ENCODE measurements at regions not wholly inside any gene's neighbourhood (a gene's known extent, or its start where the extent isn't known, plus 50 kb on each side); places are given as distances from the start of the nearest gene placed in this dataset.

GRCh38 chr13:112140366-112140765 is 73.4 kb downstream of the SOX1 start:
- intact Hi-C loops (cut with micrococcal nuclease; ENCODE audit: unreplicated experiment) = no loop called here
- no TSS peak for BruUV-seq (replicated peaks)
- POLR2A ChIA-PET (ENCODE audit: unreplicated experiment) = no interaction called here

GRCh38 chr13:112141643-112142400 is 74.9 kb downstream of the SOX1 start:
- Histone ChIP-seq H3F3A (ENCODE audit: insufficient read depth, low read depth) (no peaks in the 10 kb centered on the region), H3K27me3 (ENCODE audit: insufficient read depth, low read depth) (peaks cover 88% of the 10 kb centered on the region), H3K79me2 (ENCODE audit: low read depth) (no peaks in the 10 kb centered on the region), H3K4me1 (replicated peaks; ENCODE audit: insufficient read depth) (no peaks in the 10 kb centered on the region), H4K20me1 (ENCODE audit: insufficient read depth) (0 out of 2 replicates have a peak, but pooled peaks cover 7% of the 10 kb centered on the region), H3K4me2 (no peak overlapping the region), H3K4me3 (no peak overlapping the region), H3K9me3 (ENCODE audit: insufficient read depth, low read depth) (no peaks in the 10 kb centered on the region), H3K9me2 (ENCODE audit: insufficient read depth) (no peaks in the 10 kb centered on the region), H2AFZ (no peak overlapping the region), H3K27ac (no peak overlapping the region), H3K36me3 (ENCODE audit: low read depth) (no peaks in the 10 kb centered on the region)
- no peak for TF ChIP-seq CTCF (conservative IDR thresholded peaks at IDR 0.05)
- TF ChIP-seq EZH2 (IDR thresholded peaks at IDR 0.05; ENCODE audit: low read depth) = no peak
- ChIA-PET POLR2A (ENCODE audit: unreplicated experiment) (no interaction called here), CTCF (no interaction called here)
- DNase-seq = peak in 1 of 2 experiments; percentile 13
- BruUV-seq (replicated peaks) = no TSS peak
- intact Hi-C loops (cut with micrococcal nuclease; ENCODE audit: unreplicated experiment) = no loop called here

More at GRCh38 chr13:112140366-112140765, 73.4 kb downstream of the SOX1 start:
- Histone ChIP-seq H3K9me2 (ENCODE audit: insufficient read depth) (no peaks in the 10 kb centered on the region), H3K36me3 (ENCODE audit: low read depth) (no peaks in the 10 kb centered on the region), H3K27me3 (ENCODE audit: insufficient read depth, low read depth) (peaks cover 91% of the 10 kb centered on the region), H3K79me2 (ENCODE audit: low read depth) (no peaks in the 10 kb centered on the region), H4K20me1 (ENCODE audit: insufficient read depth) (0 out of 2 replicates have a peak, but pooled peaks cover 7% of the 10 kb centered on the region), H2AFZ (no peak overlapping the region), H3K4me2 (no peak overlapping the region), H3K9me3 (ENCODE audit: insufficient read depth, low read depth) (no peaks in the 10 kb centered on the region), H3K4me1 (replicated peaks; ENCODE audit: insufficient read depth) (no peaks in the 10 kb centered on the region), H3K27ac (no peak overlapping the region), H3F3A (ENCODE audit: insufficient read depth, low read depth) (no peaks in the 10 kb centered on the region), H3K4me3 (no peak overlapping the region)
- TF ChIP-seq EZH2 (IDR thresholded peaks at IDR 0.05; ENCODE audit: low read depth) = no peak
- peak in 1 of 2 experiments; percentile 21 for DNase-seq
- CTCF ChIA-PET = no interaction called here

GRCh38 chr13:112142401-112142930 is 75.5 kb downstream of the SOX1 start:
- no peaks in the 10 kb centered on the region for H3F3A ChIP-seq (ENCODE audit: insufficient read depth, low read depth)
- intact Hi-C loops (cut with micrococcal nuclease; ENCODE audit: unreplicated experiment) = no loop called here
- H3K27me3 ChIP-seq (ENCODE audit: insufficient read depth, low read depth) = peaks cover 82% of the 10 kb centered on the region
- ChIA-PET CTCF (no interaction called here), POLR2A (ENCODE audit: unreplicated experiment) (no interaction called here)
- H2AFZ ChIP-seq = no peak overlapping the region
- H3K36me3 ChIP-seq (ENCODE audit: low read depth) = no peaks in the 10 kb centered on the region
- TF ChIP-seq EZH2 (IDR thresholded peaks at IDR 0.05; ENCODE audit: low read depth) (no peak), CTCF (conservative IDR thresholded peaks at IDR 0.05) (no peak)
- no peaks in the 10 kb centered on the region for H3K4me1 ChIP-seq (replicated peaks; ENCODE audit: insufficient read depth)
- 0 out of 2 replicates have a peak, but pooled peaks cover 7% of the 10 kb centered on the region for H4K20me1 ChIP-seq (ENCODE audit: insufficient read depth)
- no peaks in the 10 kb centered on the region for H3K9me3 ChIP-seq (ENCODE audit: insufficient read depth, low read depth)
- H3K79me2 ChIP-seq (ENCODE audit: low read depth) = no peaks in the 10 kb centered on the region
- H3K4me2 ChIP-seq = no peak overlapping the region
- no peak overlapping the region for H3K27ac ChIP-seq
- H3K4me3 ChIP-seq = no peak overlapping the region
- no peaks in the 10 kb centered on the region for H3K9me2 ChIP-seq (ENCODE audit: insufficient read depth)
- BruUV-seq (replicated peaks) = no TSS peak
- DNase-seq = peak in 1 of 2 experiments; percentile 6

All from PC-9 (cell line).